ENCODE measurements at regions not wholly inside any gene's neighbourhood (a gene's known extent, or its start where the extent isn't known, plus 50 kb on each side); places are given as distances from the start of the nearest gene placed in this dataset.

DNA sequence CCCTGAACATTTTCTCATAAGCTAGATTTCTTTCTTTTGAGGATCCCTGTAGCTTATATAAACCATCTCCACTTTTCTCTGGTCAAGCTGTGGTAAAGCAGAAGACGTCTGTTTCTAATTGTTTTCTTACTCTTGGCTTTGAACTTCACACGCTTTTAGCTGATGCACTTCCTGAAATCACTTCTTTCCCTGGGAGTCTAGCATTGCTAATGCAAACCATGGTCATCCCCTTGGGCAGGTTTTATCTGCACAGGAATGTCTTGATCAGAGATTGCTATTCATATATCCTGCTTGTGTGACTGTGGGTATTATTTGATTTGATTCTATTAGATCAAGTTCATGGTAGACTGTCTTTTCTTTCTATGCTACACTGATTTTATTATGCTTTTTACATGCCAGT, 199.2 kb upstream of the POU2AF2 start:
- no peak overlapping the region for H3K27ac ChIP-seq
- DNase-seq (ENCODE audit: low read depth, low spot score), result no peak

DNA sequence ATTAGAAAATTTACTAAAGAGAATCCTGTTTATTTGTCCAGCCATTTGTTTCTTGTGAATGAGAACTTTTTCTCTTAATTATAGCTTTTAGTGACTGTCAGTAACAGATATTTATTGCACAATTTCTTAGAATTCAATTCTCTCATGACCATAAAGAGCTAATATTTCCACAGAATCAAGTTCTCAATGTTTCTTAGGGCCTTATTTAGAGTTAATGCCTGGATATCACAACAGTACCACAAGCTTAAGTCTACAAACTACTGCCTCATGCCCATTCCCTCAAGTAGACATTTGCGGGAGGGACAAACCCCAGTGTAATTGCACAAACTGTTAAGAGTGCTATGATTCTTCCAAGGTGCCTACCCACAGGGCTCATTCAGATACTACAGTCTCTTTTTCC, 199.7 kb upstream of the POU2AF2 start:
- DNase-seq (ENCODE audit: low read depth, low spot score), result no peak
- no peak overlapping the region for H3K27ac ChIP-seq

DNA sequence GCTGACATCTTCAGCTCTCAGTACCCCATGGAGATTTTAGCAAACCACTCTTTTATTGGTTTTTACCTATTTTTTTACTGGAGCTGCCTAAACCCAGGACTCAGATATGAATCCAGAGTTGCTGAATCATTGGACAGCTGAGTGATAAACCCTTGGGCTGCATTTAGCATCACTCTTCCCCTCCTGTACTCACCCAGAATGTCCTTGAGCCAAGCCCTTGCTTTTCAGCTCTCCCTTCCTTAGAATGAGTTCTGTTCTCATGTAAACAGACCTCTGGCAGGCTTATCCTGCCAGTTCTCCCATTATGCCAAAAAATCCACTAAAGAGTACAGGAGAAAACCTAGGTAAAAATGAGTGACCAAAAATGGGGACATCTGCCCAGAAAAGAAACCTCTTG, 200.1 kb upstream of the POU2AF2 start:
- no peak for DNase-seq (ENCODE audit: low read depth, low spot score)
- H3K27ac ChIP-seq, result no peak overlapping the region

DNA sequence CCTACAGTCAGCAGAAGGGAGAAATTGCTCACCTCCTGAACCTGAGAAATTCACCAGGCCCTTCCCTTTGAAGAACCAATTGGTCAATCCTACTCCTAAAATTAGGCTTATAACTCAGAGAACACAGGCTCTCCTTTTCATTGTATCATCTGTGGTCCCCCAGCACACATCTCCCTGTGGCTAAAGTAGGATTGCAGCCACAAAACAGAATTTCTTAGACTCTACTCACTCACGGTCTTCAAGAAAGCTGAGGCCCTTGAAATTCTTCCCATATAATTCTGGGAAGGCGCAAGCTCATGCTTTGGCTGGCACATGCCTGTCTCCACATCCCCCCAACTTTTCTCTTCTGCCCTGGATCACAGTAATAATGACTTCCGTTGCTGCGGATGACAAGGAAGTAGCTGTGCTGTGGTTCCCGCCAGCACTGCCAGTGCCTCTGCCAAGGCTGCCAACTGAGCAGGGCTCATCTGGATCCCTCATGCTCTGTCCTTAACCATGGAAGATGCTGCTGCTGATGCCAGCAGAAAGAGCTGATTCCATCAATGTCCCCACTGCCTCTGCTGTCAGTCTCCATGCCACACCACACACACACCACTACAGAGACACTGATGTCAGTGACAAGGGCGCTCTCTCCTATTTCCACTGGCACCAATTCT, 200.6 kb upstream of the POU2AF2 start:
- no peak for DNase-seq (ENCODE audit: low read depth, low spot score)

DNA sequence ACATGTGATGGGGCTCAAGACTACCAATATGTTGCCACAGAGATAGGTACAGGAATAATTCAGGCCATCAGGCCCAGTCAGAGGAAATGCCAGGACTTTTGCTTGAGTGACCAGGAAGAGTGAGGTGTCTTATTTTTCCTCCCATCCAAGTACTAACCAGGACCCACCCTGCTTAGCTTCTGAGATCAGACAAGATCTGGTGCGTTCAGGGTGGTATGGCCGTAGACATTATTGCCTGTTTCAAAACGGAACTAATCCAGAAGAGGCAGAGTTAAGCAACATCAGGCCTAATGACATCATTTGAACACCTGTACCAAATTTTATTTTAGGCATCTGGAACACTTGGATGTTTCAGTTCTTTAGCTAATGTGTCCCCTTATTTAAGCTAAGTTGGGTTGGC, 205.5 kb upstream of the POU2AF2 start:
- DNase-seq (ENCODE audit: low read depth, low spot score), result no peak
- H3K27ac ChIP-seq, result no peak overlapping the region

More for the DNA sequence above, 200.6 kb upstream of the POU2AF2 start:
- H3K27ac ChIP-seq, result no peak overlapping the region

DNA sequence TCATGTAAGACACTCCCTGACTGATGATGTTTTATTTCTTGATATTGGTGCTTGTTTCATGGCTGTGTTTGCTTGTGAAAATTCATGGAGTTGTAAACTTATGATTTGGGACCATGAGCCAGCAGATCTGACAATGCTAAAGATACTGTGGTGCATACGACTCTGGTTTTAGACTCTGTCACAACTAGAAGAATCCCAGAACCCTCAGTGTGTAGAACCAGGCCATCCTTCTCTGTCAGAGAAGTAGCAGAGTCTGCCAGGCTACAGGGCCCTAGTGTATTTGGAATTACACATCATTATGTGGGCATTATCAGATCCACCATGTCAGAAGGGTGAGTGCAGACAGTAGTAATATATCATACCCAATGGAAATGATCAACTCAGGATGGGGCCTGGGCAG, 209.8 kb upstream of the POU2AF2 start:
- DNase-seq (ENCODE audit: low read depth, low spot score), result no peak
- no peak overlapping the region for H3K27ac ChIP-seq

DNA sequence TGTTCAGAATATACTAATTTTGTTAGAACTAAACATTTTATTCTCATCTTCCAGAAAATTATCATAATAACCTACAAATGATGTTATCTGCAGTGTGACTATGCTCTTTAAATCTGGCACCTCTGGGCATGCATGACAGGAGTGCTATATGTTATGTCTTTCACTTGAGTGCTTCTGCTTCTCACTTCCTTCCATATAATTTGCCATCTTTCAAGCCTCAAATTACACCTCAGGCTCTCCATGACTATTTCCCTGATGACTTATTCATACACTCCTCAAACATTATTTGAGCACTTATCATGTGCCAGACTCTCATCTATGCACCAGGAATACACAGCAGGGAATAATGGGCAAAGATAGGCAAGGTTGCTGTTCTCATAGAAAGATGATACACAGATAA, 219.3 kb upstream of the POU2AF2 start:
- no peak for DNase-seq (ENCODE audit: low read depth, low spot score)
- no peak overlapping the region for H3K27ac ChIP-seq

DNA sequence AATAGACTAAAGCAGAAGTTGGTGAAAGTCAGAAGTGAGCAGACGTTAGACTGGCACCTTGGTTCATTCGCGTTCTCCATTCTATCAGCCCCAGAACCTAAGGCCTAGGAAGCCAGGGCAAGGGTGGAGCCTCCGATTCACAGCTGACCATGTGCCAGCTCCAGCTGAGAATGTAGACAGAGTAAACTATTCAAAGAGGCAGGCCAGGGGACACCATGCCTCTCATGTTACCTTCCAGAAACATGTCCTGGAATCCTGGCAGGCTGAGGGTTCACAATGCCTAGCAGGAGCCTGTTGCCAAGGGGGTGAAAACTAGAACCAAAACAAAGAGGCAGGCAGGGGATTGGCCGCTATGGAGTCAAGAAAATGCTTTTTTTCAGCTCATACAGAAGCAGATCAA, 224.4 kb upstream of the POU2AF2 start:
- no peak overlapping the region for H3K27ac ChIP-seq
- DNase-seq (ENCODE audit: low read depth, low spot score), result no peak

DNA sequence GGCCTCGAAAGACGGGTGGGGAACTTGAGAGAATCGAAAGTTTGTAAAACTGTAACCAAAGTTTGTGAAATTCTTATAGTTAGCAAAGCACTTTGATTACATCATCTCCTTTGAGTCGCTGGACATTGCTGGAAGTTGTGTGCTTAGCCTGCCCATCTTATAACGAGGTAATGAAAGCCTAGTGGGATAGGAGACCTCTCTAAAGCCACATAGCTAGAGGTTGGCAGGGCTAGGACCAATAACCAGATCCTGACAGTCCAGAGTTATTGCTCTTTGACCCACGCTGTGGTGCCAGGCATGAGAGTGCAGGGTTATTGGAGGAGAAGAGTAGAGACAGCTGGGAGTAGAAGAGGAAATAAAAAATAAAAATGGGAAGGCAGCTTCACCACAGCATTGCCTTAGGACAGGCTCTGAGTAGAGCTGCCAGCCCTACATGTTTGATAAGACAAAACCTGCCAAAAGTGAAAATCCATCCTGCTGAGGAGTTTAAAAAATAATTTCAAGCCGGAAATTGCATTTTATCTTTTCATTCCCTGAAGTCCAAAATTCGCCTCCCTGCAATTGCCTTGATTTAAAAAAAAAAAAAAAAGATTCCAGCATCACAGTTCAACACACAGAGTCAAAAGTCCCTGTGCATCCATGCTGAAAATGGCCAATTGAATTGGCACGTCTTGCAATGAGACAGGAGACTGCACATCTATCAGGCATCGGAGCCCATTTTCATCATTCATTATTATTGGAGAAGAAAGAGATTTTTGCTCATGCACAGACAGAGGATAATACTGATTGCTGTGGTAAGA, 225.5 kb upstream of the POU2AF2 start:
- DNase-seq (ENCODE audit: low read depth, low spot score), result no peak
- H3K27ac ChIP-seq, result no peak overlapping the region

DNA sequence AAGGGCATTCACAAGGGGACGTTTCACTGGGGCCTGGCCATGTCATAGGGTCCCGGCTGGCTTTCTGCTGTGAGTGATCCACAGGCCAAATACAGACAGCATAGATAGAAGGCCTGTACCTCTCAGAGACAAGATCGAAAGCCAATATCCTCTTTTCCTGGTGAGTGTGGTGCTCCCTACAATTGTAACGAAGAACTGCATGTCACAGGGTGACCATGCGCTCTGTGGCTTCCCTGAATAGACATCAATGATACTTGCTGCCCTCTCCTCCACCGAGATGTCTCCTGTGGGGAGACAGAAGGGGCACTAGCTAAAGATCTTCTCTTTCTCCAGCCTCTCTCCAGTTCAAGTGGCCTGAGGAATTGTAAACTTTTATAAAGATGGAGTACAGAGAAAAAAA, 226.1 kb upstream of the POU2AF2 start:
- no peak for DNase-seq (ENCODE audit: low read depth, low spot score)
- H3K27ac ChIP-seq, result no peak overlapping the region

DNA sequence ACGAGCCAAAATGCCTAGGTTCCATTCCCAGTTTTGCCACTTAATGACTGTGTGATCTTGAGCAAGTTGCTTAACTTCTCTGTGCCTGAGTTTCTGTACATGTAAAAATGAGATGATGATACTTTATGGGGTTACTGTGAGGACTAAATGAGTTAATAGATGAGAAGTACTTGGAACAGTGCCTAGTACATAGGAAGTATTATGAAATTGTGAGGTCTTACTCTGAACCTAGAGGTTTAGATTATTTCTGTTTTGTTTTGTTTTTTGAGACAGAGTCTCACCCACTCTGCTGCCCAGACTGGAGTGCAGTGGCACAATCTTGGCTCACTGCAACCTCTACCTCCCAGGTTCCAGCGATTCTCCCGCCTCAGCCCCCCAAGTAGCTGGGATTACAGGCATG, 227.0 kb upstream of the POU2AF2 start:
- DNase-seq (ENCODE audit: low read depth, low spot score), result no peak
- H3K27ac ChIP-seq, result no peak overlapping the region

DNA sequence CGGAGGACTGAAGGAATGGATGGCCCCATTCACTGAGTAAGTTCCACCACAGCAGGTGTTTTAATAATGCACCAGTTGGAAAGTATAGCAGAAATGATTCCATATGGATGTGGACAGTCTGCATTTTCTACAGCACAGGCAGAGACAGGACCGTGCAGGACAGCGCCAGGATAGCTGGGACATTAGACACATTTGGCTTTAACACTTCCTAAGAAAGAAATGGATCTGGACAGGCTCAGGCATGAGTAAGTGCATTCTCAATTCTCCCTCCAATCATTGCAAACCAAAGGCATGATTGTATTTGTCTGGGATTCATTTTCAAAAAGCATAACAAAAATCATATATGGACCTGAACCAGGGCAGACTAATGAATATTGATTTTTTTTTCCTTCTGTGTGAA, 233.0 kb upstream of the POU2AF2 start:
- no peak overlapping the region for H3K27ac ChIP-seq
- no peak for DNase-seq (ENCODE audit: low read depth, low spot score)

DNA sequence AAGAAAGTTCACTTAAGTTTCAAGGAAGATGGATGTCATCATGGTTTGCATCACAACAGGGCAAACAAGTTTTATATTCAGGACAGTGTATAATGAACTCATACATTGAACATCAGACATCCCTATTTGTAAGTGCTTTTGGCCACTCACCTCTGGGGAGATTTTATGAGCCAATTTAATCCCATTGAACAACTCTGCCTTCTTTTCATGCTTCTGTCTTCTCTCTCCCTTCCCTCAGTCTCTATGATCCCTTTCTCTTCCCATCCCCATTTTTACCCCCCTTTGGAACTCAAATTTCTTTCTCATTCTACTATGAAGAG, 234.3 kb upstream of the POU2AF2 start:
- no peak overlapping the region for H3K27ac ChIP-seq
- DNase-seq (ENCODE audit: low read depth, low spot score), result no peak

DNA sequence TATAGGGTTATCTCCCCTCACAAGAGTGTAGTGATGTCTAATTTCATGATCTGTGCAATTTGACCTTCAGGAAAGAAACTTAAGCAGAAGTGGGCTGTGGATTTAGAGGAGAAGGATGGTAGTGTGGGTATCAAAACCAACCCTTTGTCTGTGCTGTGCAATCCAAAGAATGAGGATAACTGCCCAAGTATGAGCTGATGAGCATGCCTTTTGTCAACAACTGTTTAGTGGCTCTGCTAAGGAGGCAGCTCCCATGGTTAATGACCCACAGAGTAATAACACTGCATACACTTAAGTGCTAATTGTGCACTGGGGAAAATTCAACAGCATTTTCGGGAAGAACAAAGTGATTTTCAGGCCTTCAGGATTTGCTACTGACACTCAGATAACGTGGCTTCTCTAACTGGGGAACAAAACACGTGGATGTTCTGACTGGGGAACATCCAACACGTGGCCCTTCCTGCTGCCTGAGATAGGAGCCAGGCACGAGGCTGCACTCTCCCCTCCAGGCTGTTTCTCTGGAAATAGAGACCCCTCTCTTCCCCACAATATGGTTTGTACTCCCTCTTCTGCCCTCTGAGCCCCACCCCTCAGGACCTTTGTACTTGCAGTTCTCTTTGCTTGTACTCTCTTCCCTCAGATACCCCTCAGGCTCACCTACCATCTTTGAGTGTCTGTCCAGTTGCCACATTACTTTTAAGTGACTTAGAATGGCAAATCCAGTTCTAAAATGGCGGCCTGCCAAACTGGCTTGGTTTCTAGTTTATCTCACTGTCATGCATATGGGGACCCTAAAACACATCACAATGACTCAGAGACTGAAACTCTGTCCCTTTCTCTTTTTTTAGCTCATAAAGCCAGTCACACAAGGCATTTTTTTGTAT, 234.9 kb upstream of the POU2AF2 start:
- H3K27ac ChIP-seq, result no peak overlapping the region
- no peak for DNase-seq (ENCODE audit: low read depth, low spot score)

DNA sequence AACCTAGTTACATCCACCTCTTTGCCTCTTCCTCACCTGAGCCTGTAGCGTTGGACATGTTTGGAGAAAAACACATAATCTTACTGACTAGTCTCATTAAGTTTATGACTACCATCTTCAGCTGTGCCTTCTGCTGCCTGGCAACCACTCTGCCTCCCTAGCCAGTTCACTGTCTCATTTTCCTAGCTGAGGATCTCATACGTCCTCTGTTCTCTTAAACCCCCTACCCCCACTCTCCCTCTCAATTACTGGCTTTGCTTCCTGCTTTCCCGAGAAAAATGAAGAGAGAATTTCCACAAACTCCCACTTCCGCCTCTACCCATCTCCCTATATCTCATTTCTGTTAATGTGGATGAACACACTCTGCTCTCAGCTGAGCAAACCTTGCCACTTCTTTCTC, 239.3 kb upstream of the POU2AF2 start:
- no peak for DNase-seq (ENCODE audit: low read depth, low spot score)
- no peak overlapping the region for H3K27ac ChIP-seq

DNA sequence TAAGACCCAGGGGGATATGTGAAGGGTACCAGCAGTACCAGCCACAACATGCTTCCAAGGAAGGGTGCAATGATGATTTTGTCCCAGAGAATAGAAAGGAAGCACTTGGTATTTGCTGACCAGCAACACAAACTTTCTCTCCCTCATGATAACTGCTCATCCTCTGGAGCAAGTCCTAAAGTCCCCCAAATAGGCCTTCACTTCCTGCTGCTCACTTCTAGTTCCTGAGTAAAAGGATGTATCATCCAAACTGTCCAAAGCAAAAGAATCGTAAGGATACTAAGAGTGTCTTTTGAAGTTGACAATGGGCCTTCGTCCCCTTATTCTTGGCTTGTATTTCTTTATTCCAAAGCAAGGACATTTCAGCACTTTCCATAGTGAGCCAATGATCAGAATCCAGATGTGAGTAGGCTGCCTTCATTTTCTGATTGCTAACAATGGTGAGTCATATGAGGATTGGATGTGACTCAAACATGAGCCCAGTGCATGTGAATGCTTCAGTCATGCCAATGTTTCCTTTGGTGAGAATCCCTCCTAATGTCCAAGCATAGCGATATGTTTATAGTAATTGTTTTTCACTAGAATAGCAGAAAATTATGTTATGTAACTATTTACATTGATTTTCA, 243.4 kb upstream of the POU2AF2 start:
- DNase-seq (ENCODE audit: low read depth, low spot score), result no peak
- H3K27ac ChIP-seq, result no peak overlapping the region

DNA sequence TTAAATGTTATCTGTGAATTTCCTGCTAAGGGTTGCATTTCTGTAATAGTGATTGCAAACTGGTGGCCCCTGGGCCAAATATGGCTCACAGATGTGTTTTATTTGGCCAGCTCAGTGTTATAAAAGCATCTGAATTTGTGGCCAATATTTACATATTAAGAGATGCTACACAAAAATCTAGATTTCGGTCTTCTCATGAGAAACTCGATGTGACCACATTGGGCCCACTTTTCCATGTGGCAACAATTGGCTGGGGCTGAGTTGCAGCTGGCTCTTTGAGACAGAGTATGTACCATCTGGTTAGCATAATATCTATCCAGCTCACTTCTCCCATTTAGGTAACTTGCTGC, 244.5 kb upstream of the POU2AF2 start:
- H3K27ac ChIP-seq, result no peak overlapping the region
- no peak for DNase-seq (ENCODE audit: low read depth, low spot score)

DNA sequence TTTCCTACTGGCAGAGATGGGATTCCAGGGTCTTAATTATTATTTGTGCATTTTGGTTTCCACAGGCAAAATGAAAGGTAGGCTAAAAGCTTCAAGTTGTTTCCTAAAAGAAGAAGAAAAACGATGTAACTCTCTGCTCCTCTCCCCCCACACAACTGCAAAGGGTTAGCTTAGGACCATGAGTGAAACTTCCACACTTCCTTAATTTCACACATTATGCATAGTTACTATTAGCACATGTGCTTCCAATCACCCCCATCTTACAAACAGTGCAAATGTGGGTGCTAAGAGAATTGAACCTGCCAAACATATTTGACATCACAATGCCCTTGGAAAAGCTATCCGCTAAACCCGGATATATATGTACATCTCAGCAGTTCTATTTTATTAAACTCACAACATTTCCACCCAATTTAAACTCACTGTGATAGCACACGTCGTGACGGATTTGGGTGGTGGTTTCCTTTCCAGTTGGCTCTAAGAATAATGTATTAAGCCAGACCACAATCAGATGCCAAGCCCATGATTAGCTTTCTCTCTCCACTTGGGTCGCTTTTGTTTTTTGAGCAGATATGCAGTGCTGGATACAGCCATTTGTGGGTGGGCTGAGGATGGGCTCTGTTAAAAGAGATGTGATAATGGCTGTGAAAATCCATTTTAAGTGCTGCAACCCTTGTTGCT, 245.0 kb upstream of the POU2AF2 start:
- no peak overlapping the region for H3K27ac ChIP-seq
- no peak for DNase-seq (ENCODE audit: low read depth, low spot score)

DNA sequence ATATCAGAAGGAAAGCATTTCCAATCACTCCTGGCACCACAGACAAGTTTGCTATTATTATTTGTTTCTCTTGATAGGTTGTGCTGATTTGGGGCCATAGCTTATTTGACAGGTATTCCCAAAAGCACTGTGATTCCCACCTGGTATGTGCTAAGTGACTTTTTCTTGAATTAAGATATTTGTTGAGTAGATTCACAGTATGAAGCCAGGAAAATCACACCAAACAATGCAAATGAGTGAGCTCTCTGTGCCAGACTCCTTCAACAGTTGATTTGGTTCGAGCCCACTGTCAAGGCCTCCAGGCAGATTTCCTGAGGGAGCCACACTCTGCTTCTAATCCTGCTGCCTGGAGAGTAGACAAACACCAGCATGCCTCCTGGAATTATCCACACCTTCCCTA, 253.0 kb upstream of the POU2AF2 start:
- H3K27ac ChIP-seq, result no peak overlapping the region
- DNase-seq (ENCODE audit: low read depth, low spot score), result no peak

DNA sequence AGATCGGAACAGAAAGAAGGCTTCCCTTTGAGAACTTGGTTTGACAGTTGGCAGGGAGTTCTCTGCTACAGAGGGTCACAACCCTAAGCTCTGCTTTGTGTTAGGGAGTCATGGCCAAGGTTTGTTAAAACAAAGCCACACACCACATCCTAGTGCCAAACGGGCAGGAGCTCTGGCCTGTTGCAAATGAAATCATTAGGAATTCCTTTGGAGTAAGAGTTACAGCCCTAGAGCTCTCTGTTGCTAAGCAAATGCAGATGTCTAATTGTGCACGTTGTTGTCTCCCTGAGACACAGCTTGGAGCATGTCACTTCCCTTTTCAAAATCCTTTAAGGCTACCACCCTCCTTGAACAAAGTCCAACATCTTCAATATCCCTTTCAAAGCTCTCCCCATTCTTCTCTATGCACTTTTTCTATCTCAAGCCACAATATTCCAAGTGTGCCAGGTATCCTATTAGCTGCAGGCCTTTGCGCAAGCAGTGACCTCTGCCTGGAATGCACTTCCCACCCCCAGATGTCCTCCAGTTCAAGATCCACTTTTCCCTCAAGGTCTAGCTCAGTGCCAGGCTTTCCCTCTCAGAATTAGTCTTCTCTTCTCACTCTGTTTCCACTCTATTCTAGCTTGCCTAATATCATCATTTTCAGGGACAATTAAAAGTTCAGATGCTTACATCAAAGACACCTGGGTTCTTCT, 253.7 kb upstream of the POU2AF2 start:
- no peak for DNase-seq (ENCODE audit: low read depth, low spot score)

More for the DNA sequence above, 253.7 kb upstream of the POU2AF2 start:
- no peak overlapping the region for H3K27ac ChIP-seq

Measured in epithelial cell of prostate (primary cell).